Neural progenitor cell (in vitro differentiated cells): ENCODE measurements at regions not wholly inside any gene's neighbourhood (a gene's known extent, or its start where the extent isn't known, plus 50 kb on each side); places are given as distances from the start of the nearest gene placed in this dataset.

Source experiments
- CTCF ChIP-seq: fragments of 200-600 bp; sonication (generic); IDR thresholded peaks from 2 replicates; pipeline ENCODE4 v1.5.1; 2017; ENCODE audit warnings: antibody characterized with exemption, mild to moderate bottlenecking
- EZH2 ChIP-seq: fragments of 200-600 bp; sonication (generic); IDR thresholded peaks from 2 replicates; pipeline ENCODE4 v1.6.1; 2017; ENCODE audit warnings: antibody characterized with exemption, mild to moderate bottlenecking, moderate library complexity

GRCh38 chr15:61682891-61683735 lies 377.1 kb downstream of the VPS13C start:
- TF ChIP-seq CTCF, result no peak
- TF ChIP-seq EZH2, result no peak
